Parathyroid adenoma (tissue), 2 donors: ENCODE measurements at regions not wholly inside any gene's neighbourhood (a gene's known extent, or its start where the extent isn't known, plus 50 kb on each side); places are given as distances from the start of the nearest gene placed in this dataset.

ENCODE experiments used
- H2AFZ ChIP-seq: fragments of 300-600 bp; sonication (generic); one replicate; pipeline ENCODE4 v1.7.0; 2017; ENCODE audit warnings: antibody characterized with exemption, mild to moderate bottlenecking
- H3K27ac ChIP-seq: fragments of 300-600 bp; sonication (generic); one replicate; pipeline ENCODE4 v1.7.0; 2017
- H3K27me3 ChIP-seq: fragments of 300-600 bp; sonication (generic); one replicate; pipeline ENCODE4 v1.7.0; 2017; ENCODE audit warnings: low read length; ENCODE audit not compliant: control insufficient read depth, insufficient read depth
- H3K36me3 ChIP-seq: fragments of 300-600 bp; sonication (generic); one replicate; pipeline ENCODE4 v1.7.0; 2017; ENCODE audit warnings: low read length; ENCODE audit not compliant: control insufficient read depth, insufficient read depth
- H3K4me1 ChIP-seq: fragments of 300-600 bp; sonication (generic); one replicate; pipeline ENCODE4 v1.7.0; 2017; ENCODE audit warnings: control low read depth
- H3K4me2 ChIP-seq: fragments of 300-600 bp; sonication (generic); one replicate; pipeline ENCODE4 v1.7.0; 2017; ENCODE audit warnings: low read length
- H3K4me3 ChIP-seq: fragments of 300-600 bp; sonication (generic); one replicate; pipeline ENCODE4 v1.7.0; 2017; ENCODE audit warnings: low read depth, low read length
- H3K79me2 ChIP-seq: fragments of 300-600 bp; sonication (generic); one replicate; pipeline ENCODE4 v1.7.0; 2017; ENCODE audit warnings: control low read depth
- H3K9ac ChIP-seq: fragments of 300-600 bp; sonication (generic); one replicate; pipeline ENCODE4 v1.7.0; 2017; ENCODE audit warnings: mild to moderate bottlenecking
- H3K9me3 ChIP-seq: fragments of 300-600 bp; sonication (generic); one replicate; pipeline ENCODE4 v1.7.0; 2017; ENCODE audit warnings: low read length; ENCODE audit not compliant: control insufficient read depth
- TF ChIP-seq, protein P1 (sequence below): fragments of 300-600 bp; sonication (generic); IDR thresholded peaks from one replicate; pipeline ENCODE4 v1.7.0; 2017; ENCODE audit warnings: antibody characterized with exemption, mild to moderate bottlenecking
- donor health status: primary hyperparathyroidism.

DNA sequence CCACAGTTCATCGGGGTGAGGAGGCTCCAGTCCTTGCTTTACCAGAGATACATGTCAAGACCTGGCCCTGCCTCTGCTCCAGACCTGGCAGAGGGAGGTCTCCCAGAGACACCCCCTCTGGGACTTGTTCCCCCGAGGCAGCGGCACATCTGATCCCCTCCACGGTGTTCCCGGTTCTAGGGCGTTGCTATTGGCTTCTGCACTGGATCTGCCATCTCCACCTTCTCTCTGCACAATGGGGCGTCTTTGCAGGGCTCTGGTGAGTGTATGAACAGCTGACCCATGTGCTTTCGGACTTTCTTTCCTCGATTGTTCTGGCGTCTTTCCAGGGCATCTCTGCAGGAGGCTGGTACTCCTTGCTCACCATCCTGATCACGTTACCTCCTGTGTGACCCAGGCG, 930.4 kb downstream of the TBC1D22A start:
- no peak overlapping the region for H3K27ac ChIP-seq
- H3K79me2 ChIP-seq, result no peaks in the 10 kb centered on the region
- H3K4me1 ChIP-seq, result no peaks in the 10 kb centered on the region
- no peaks in the 10 kb centered on the region for H3K27me3 ChIP-seq
- H2AFZ ChIP-seq, result no peak overlapping the region
- TF ChIP-seq, protein P1, sequence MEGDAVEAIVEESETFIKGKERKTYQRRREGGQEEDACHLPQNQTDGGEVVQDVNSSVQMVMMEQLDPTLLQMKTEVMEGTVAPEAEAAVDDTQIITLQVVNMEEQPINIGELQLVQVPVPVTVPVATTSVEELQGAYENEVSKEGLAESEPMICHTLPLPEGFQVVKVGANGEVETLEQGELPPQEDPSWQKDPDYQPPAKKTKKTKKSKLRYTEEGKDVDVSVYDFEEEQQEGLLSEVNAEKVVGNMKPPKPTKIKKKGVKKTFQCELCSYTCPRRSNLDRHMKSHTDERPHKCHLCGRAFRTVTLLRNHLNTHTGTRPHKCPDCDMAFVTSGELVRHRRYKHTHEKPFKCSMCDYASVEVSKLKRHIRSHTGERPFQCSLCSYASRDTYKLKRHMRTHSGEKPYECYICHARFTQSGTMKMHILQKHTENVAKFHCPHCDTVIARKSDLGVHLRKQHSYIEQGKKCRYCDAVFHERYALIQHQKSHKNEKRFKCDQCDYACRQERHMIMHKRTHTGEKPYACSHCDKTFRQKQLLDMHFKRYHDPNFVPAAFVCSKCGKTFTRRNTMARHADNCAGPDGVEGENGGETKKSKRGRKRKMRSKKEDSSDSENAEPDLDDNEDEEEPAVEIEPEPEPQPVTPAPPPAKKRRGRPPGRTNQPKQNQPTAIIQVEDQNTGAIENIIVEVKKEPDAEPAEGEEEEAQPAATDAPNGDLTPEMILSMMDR, result no peak
- no peak overlapping the region for H3K4me2 ChIP-seq
- no peaks in the 10 kb centered on the region for H3K9me3 ChIP-seq
- no peak overlapping the region for H3K9ac ChIP-seq
- no peak overlapping the region for H3K4me3 ChIP-seq
- no peaks in the 10 kb centered on the region for H3K36me3 ChIP-seq

- no peak overlapping the region for H3K9ac ChIP-seq
- H3K4me3 ChIP-seq, result no peak overlapping the region
- H3K27ac ChIP-seq, result no peak overlapping the region
- no peak overlapping the region for H3K4me2 ChIP-seq
- no peak overlapping the region for H2AFZ ChIP-seq
- no peaks in the 10 kb centered on the region for H3K4me1 ChIP-seq
- TF ChIP-seq, protein P1, result no peak
- H3K36me3 ChIP-seq, result no peaks in the 10 kb centered on the region
- no peaks in the 10 kb centered on the region for H3K79me2 ChIP-seq
- H3K27me3 ChIP-seq, result no peaks in the 10 kb centered on the region
- no peaks in the 10 kb centered on the region for H3K9me3 ChIP-seq
Measured at GRCh38 chr22:47691152-47691895, 928.9 kb downstream of the TBC1D22A start.

- Histone ChIP-seq H3K4me1 (no peaks in the 10 kb centered on the region), H3K4me2 (no peak overlapping the region)
Measured at GRCh38 chr22:47690586-47690985, 928.1 kb downstream of the TBC1D22A start.

GRCh38 chr22:47690166-47690565, 927.7 kb downstream of the TBC1D22A start:
- no peak overlapping the region for H3K4me3 ChIP-seq
- TF ChIP-seq, protein P1, result no peak
- H3K36me3 ChIP-seq, result no peaks in the 10 kb centered on the region
- H2AFZ ChIP-seq, result no peak overlapping the region
- H3K4me2 ChIP-seq, result no peak overlapping the region
- no peaks in the 10 kb centered on the region for H3K4me1 ChIP-seq
- no peaks in the 10 kb centered on the region for H3K79me2 ChIP-seq
- H3K9me3 ChIP-seq, result no peaks in the 10 kb centered on the region
- no peaks in the 10 kb centered on the region for H3K27me3 ChIP-seq
- H3K27ac ChIP-seq, result no peak overlapping the region
- no peak overlapping the region for H3K9ac ChIP-seq

More at GRCh38 chr22:47690586-47690985, 928.1 kb downstream of the TBC1D22A start:
- Histone ChIP-seq H3K27ac (no peak overlapping the region), H3K4me3 (no peak overlapping the region), H2AFZ (no peak overlapping the region), H3K79me2 (no peaks in the 10 kb centered on the region), H3K9ac (no peak overlapping the region), H3K27me3 (no peaks in the 10 kb centered on the region), H3K36me3 (no peaks in the 10 kb centered on the region), H3K9me3 (no peaks in the 10 kb centered on the region)
- TF ChIP-seq, protein P1, result no peak

DNA sequence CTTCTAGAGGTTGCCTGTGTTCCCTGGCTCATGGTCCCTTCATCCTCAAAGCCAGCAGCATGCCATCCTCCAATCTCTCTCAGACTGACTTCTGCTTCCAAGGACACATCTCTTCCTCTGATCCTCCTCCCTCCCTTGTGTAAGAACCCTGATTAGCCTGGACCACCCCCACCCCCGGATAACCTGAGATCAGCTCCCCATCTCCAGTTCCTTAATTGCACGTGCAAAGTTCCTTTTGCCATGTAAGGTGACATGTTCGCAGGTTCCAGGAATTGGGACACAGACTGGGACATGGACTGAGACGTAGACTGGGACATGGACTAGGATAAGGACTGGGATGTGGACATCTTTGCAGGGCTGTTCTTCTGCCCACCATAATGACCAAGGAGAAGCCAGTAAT, 925.3 kb downstream of the TBC1D22A start:
- Histone ChIP-seq H3K4me3 (no peak overlapping the region), H3K27me3 (no peaks in the 10 kb centered on the region), H3K4me1 (no peaks in the 10 kb centered on the region), H3K4me2 (no peak overlapping the region), H3K9ac (no peak overlapping the region), H3K36me3 (no peaks in the 10 kb centered on the region), H3K79me2 (no peaks in the 10 kb centered on the region), H3K27ac (no peak overlapping the region), H3K9me3 (no peaks in the 10 kb centered on the region), H2AFZ (no peak overlapping the region)
- TF ChIP-seq, protein P1, result no peak
